HG02840 (cell line): ENCODE measurements at regions not wholly inside any gene's neighbourhood (a gene's known extent, or its start where the extent isn't known, plus 50 kb on each side); places are given as distances from the start of the nearest gene placed in this dataset.
"Not testable (repeated sequence)": the region's sequence is repeated elsewhere in the genome, so short reads cannot be mapped to it uniquely, and the experiment has no call there.

Source experiments
- ATAC-seq: cut with Tn5 transposase; IDR thresholded peaks from one replicate; pipeline ENCODE4 v1.9.1; 2021; ENCODE audit warnings: mild to moderate bottlenecking, moderate library complexity, moderate number of reproducible peaks; ENCODE audit not compliant: unreplicated experiment, low FRiP score

DNA sequence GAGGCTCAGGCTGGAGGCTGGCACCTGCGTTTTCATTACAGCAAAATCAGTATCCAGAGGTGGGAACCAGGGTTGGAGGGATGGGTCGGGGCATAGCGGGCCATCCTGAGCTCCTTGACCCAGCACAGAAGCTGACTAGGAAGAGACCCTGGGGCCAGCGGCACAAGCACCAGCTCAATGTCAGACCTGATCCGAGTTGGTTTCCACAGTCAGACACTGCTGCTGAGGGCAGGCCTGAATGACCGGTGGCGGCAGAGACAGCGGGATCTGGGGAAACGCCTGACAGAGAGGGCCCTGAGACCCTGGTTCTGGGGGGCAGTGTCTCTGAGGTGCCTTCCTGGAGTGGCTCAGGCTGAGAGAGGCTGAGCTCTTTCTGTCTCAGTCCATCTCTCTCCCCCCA lies 162.0 kb upstream of the C1orf174 start:
- ATAC-seq = no peak

DNA sequence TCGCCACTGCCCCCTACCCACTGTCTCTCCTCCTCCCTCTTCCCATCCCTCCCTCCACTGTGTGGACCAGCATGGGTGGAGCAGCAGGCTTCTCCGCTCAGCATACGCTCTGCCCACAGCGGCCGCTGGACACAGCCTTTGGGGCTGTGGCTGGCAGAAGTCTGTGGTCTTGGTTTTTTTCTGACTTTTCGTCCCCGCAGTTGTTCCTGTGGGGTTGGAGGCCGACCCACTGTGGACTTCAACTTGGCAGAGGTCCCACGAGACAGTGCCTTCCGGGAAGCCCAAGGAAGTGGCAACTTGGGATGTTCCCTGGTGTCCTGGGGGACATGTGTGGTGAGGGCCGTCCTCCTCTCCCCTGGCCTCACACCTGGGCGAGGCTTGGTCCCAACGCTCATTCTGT lies 162.5 kb upstream of the C1orf174 start:
- no peak for ATAC-seq

DNA sequence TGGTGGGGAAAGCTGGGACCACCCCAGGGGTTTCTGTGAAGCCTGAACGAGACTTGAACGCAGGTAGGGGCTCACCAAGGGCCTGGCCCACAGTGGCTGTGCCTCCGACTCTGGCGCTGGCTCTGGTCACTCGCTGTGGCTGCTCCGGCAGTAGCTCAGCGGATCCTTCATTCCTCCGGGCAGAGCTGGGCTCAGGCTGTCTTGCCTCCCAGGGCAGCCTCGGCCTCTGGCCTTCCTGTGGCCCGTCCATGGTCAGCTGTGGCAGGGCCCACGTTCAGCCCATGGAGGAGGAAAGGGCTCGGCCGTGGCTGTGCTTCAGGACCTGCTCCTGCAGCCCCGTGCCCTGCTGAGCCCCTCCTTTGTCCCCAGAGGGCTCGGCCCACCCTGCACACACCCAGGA lies 162.9 kb upstream of the C1orf174 start:
- ATAC-seq = no peak

DNA sequence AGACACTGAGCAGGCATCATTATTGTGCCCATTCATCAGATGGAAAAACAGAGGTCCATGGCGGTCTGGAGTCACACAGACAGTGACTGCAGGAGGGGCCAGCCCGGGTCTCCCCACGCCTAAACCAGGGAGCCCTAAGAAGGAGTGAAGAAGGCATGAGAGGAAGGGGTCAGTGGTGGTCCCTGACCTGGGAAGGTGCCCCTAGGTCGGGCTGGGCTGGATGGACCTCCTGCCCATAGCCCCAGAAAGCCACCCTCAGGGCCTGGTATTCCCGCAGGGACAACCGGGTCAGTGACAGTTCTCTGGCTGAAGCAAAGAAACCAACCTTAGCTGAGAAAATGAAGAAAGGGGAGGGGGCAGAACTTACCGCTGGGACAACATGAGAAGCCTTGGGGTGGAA lies 163.4 kb upstream of the C1orf174 start:
- ATAC-seq = no peak

DNA sequence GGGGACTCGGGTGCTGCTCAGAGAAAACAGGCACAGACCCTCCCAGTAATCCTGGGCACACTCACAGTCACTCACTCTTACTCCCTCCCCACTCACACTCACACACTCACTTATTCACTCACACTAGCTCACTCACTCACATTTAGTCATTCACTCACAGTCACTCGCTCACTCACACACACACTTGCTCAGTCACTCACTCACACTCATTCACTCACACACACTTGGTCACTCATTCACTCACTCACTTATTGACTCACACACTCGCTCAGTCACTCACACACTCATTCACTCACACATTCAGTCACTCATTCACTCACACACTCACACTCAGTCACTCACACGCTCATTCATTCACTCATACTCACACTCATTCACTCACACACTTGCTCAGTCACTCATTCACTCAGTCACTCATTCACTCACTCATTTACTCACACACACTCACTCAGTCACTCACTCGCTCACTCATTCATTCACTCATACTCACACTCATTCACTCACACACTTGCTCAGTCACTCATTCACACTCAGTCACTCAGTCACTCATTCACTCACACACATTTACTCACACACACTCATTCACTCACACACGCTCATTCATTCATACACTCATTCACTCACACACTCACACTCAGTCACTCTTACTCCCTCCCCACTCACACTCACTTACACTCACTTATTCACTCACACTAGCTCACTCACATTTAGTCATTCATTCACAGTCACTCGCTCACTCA lies 164.2 kb upstream of the C1orf174 start:
- no peak for ATAC-seq

DNA sequence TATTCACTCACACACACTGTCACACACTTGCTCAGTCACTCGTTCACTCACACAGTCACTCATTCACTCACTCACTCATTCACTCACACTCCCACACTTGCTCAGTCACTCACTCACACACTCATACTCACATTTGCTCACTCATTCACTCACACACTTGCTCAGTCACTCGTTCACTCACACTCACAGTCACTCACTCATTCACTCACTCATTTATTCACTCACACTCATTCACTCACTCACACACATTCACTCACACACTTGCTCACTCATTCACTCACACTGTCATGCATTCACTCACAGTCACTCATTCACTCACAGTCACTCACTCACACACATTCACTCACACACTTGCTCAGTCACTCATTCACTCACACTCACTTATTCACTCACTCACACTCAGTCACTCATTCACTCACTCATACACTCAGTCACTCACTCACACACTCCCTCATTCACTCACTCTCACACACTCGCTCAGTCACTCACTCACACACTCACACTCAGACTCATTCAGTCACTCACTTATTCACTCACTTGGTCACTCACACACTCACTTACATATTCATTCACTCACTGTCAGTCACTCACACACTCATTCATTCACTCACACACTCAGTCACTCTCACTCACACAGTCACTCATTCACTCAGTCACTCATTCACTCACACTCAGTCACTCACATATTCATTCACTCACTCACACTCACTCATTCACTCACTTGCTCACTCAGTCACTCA lies 167.0 kb upstream of the C1orf174 start:
- ATAC-seq = no peak

DNA sequence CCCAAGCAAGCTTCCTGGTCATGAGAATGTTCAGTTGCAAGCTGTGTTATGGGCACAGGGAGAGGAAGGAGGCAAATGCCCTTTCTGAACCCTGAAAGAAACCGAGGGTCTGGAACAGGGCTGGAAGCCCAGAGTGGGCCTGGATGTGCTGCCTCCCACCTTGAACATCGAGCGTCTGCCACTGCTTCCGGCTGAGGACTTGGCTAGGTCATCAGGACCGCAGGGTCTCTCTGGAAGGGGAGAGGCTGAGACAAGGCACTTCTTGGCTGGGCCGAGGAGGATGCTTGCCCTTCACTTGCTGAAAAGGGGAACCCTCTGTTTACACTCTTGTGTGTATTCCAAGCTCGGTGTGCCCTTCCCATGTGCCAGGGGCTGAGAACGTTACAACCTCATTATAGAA lies 168.0 kb upstream of the C1orf174 start:
- ATAC-seq = no peak

DNA sequence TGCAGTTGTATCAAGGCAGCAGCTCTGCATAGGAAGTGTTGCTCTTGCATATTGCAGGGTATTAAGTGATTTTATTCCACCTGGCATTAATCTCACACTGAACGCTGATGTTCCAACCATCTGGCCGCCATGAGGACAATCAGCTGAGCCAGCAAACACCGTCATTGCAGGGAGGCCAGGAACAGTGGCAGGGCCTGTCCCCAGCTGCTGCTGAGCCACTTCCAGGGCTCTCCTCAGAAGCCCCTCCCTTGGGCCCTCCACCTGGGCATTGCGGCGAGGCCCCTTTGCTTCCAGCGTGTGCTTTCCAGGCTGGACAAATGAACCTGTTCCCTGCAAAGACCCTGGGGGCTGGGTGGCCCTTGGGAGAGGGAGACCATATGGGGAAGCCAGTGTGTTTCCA lies 171.6 kb upstream of the C1orf174 start:
- ATAC-seq = no peak

DNA sequence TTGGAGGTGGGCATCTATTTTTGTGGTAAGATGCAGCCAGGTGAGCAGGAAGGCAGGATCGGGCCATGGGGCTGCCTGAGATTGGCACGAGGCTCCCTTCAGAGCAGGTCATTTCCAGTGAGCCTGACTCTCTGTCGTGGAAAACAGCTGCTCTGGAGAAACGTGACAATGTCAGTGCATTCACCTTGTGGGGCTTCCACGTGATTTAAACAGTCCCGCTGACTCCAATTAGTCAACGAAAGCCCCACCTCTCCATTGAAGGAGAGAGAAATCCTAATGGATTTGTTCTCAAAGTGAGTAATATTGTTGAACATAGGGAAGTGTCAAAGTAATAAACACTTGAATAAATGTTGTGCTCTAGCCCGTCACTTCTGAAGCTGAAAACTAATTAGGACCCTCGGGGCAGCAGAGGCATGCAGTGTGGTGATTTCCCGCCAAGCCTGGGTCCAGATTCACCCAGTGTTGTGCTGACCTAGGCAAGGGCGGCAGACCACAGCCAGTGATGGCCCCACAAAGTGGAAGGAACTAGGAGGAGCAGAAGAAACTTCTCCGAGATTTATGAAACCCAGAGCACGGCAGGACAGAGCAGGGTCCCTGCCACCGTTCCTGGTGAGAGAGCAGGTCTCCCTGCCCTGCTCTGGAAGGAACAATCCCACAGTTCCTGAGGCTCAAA lies 172.5 kb upstream of the C1orf174 start:
- no peak for ATAC-seq

DNA sequence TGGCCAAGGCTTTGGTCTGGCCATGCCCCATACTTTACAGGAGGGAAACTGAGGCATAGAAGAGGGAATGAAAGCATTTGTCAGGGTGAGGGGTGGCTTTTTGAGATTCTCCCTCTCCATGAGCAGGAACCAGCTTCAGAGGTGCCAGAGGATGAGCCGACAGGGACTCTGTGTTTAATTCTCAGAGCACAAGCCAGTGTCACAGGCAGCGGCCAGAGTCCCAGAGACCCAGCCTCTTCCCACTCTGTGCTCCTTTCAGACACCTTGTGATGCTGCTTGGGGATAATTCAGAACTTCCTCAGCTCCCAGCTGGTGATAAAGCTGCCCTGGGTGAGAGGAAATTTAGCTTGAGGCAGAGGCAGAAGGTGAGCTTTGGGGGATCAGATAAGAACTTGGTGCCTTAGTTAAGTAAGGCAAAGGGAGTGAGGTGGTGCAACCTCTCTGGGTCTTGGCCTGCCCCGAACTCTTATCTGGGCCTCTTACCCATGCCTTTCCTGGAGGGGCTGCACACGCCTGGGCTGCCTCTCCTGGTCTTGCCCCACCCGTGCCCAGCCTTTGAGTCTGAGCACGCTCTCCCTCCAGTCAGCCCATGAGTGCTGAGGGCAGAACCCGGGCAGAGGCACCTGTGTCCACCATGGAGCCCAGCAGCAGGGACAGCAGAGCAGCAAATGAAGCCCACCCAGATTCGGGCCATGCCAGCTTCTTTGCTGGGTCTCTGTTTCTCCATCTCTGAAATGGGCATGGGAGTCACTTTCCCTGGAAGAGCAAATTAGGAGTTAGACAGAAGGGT lies 175.6 kb upstream of the C1orf174 start:
- no peak for ATAC-seq

DNA sequence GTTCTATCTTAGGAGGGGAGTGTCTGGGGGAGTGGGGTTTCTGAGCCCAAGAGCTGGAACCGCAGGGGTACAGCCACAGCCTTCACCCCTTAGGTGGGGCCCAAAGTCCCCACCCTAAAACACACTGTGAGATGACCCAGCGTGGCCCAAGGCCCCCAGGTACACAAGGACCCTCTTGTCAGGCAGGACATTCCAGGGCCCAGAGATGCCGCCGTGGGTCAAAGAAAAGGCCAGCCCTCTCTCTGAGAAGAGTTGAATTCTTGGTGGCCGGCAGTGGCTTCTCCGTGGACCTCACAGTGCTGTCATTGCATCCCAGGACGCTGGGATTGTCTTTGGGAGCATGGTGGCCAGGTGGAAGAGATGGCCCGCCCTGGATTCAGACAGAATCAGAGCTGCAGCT lies 176.3 kb upstream of the C1orf174 start:
- ATAC-seq = no peak

DNA sequence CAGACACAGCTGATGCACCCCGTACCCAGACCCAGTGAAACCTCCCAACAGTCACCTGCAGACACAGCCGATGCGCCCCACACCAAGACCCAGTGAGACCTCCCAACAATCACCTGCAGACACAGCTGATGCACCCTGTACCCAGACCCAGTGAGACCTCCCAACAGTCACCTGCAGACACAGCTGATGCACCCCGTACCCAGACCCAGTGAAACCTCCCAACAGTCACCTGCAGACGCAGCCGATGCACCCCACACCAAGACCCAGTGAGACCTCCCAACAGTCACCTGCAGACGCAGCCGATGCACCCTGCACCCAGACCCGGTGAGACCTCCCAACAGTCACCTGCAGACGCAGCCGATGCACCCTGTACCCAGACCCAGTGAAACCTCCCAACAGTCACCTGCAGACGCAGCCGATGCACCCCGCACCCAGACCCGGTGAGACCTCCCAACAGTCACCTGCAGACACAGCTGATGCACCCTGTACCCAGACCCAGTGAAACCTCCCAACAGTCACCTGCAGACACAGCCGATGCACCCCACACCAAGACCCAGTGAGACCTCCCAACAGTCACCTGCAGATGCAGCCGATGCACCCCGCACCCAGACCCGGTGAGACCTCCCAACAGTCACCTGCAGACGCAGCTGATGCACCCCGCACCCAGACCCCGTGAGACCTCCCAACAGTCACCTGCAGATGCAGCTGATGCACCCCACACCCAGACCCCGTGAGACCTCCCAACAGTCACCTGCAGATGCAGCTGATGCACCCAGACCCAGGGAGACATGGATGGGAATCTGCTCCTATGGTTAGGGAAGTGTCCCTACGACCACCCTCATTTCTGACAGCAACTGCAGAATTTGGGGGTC lies 178.3 kb upstream of the C1orf174 start:
- ATAC-seq = not testable (repeated sequence)

DNA sequence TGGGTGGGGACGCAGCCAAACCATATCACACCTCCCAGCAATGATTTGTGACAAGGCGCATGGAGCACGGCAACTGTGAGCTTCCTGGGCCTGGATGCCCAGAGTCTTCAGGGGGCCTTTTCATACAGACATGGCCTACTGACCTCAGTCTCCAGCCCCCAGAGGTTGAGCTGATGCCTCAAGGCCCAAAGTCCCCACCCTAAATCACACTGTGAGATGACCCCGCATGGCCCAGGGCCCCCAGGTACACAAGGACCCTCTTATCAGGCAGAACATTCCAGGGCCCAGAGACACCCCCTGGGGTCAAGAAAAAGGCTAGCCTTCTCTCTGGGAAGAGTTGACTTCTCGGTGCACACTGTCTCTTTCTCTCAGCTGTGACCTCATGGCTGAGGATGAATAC lies 179.7 kb upstream of the C1orf174 start:
- ATAC-seq = no peak

DNA sequence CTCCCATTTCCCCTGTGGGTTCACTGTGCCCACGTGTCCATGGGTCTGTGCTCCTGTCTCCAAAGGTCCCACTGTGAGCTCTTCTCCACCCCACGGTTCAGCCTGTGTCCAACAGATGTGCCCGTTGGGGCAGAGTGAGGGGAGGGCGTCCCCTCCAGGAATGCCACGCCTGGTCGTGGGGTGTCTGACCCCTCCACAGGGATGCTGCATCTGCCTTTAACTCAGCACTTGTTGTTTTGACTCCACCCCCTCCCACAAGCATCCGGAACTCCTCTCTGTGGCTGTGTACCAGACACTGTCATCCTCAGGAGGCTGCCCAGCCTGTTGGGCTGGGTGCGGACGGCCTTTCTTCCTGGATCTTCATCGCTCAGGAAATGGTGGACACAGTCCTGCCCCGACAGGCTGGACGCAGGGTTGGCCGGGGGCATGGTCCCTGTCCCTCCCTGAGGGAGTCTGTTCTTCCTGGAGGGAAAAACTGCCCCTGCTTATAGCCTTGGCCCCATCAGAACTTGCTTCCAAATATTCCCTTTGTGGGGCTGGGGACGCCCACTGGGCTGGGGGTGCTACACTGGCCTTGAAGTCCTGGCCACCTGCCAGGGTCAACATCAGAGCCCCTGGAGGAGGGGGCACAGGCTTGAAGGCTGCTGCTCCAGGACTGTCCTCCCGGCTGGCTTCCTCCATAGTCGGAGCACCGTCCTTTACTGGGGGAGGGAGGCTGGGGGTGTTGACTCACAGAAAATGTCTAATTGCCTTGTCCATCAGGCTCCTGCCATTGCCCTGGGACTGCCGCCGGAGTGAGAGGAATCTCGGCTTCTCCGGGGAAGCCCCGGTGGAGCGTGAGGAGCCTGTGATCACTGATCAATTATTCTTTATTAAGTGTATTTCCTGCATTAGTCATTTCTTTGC lies 182.0 kb upstream of the C1orf174 start:
- no peak for ATAC-seq

DNA sequence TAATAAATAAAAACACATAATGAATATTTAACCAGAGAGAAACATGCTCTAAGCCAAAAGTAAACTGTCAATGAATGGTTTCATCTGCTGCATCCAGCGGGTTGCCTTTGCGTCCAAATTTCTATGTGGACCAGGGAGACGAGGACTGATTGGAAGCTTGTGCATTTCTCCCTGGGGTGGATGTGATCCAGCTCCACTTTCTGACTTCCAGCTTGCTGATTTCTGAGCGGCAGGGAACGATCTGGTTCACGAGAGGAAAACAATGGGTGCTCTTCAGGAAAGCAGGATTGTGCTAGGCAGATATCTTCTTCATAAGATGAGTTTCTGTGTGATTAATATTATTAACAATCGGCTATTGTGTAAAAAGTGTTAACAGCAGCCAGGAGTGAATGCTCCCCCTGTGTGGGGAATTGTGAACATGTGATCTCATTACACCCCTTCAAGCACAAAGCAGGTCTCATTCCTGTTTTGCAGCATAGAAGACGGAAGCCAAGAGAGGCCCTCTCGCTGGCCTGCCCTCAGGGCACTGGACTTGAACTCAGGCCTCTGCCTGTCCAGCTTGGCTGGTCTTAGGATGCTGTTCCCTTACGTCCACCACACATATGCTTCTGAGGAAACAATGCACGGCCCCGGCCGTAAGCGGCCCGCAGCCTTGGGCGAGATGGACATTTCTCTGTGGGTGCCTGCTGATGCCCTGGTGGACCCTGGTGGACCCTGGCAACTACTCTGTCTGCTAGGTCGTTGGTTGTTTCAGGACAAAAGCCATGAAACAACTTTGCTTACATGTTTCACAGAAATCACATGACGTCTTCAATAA lies 183.4 kb upstream of the C1orf174 start:
- no peak for ATAC-seq

DNA sequence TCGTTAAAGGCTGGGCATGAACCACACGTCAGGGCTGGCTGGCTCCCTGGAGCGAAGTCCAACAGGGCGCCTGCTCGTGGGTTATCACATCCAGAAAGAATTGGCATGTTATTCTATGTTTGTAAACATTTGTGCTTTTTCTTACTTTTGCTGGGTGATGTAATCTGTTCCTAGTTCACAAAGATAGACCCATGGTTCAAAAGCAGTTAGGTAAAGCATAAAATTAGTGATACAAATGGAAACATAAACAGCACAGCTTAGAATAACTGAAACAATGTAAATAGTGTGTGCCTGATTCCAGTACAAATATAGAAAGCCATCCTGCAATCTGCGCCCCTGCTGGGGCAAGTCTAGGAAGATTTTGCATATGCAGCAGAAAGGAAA lies 184.0 kb upstream of the C1orf174 start:
- no peak for ATAC-seq

DNA sequence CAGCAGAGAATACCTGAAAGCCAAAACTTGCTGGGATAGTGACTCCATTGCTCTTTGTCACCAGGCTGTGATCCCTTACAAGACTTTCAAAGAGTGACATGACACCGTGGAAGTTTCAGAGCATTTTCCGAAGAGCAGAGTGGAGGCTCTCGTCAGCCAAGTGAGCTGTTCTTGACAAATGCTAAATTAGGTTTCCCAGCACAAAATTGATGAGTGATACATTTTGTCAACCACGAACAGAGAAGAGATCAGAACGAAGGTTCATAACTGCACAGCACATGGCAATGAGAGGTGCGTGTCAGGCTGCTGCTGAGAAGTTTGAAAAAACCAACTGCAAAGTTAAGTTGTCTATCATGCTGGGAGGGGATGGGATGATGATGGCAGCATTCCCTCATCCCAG lies 184.4 kb upstream of the C1orf174 start:
- no peak for ATAC-seq

DNA sequence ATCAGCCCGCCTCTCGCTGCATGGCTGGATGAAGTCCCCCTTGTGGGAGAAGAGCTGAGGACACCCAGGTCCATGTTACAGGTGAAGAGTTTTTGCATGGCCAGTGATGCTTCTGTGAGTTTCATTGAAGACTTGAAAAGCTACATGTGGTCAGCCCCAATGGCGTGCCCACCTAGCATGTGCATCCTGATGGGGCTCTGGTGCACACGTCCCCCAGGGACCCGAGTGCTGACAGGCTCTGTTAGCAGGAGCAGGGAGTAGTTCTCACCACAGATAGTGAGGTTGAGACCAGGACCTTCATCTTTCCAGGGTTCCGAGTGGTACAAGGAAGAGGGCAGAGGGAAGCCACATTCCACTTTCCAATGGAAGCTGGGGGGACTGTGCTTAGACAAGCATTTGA lies 184.8 kb upstream of the C1orf174 start:
- ATAC-seq = no peak
